ENCODE measurements at regions not wholly inside any gene's neighbourhood (a gene's known extent, or its start where the extent isn't known, plus 50 kb on each side); places are given as distances from the start of the nearest gene placed in this dataset.

DNA sequence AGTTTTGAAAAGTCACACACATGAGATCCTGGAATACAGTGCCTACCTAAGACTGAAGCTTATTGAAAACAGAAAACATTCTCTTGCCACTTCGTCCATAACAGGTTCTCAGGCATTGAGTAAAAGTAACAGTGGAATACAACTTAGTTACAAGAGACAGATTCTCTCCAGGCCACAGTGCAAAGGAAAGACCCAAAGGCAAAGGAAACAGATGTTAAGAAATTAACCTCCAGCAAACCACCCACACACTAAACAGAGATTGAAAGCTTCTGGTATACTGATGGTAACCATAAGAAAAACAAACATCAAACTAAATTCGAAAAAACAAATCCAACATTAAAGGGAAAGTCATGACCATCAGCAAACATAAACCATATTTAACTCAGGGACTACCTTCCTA lies 914.7 kb downstream of the SLITRK5 start:
- H3K4me3 ChIP-seq, result no peak overlapping the region
- no peak overlapping the region for H3K27ac ChIP-seq
- WGBS (ENCODE audit: insufficient coverage, low coverage, low lambda C conversion rate, missing lambda C conversion rate), result 10% methylated on average over 2 of the region's 2 CpGs
- TF ChIP-seq, protein P1, sequence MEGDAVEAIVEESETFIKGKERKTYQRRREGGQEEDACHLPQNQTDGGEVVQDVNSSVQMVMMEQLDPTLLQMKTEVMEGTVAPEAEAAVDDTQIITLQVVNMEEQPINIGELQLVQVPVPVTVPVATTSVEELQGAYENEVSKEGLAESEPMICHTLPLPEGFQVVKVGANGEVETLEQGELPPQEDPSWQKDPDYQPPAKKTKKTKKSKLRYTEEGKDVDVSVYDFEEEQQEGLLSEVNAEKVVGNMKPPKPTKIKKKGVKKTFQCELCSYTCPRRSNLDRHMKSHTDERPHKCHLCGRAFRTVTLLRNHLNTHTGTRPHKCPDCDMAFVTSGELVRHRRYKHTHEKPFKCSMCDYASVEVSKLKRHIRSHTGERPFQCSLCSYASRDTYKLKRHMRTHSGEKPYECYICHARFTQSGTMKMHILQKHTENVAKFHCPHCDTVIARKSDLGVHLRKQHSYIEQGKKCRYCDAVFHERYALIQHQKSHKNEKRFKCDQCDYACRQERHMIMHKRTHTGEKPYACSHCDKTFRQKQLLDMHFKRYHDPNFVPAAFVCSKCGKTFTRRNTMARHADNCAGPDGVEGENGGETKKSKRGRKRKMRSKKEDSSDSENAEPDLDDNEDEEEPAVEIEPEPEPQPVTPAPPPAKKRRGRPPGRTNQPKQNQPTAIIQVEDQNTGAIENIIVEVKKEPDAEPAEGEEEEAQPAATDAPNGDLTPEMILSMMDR (IDR thresholded peaks at IDR 0.05), result no peak
- no peak for TF ChIP-seq POLR2A (IDR thresholded peaks at IDR 0.05)
- no peaks in the 10 kb centered on the region for H3K27me3 ChIP-seq
- ATAC-seq (no peak), DNase-seq (no peak)
- no peaks in the 10 kb centered on the region for H3K9me3 ChIP-seq
- no peaks in the 10 kb centered on the region for H3K4me1 ChIP-seq
- H3K36me3 ChIP-seq, result no peaks in the 10 kb centered on the region
- intact Hi-C loops (cut with DNase I), result no loop called here

GRCh38 chr13:88586263-88586662 lies 915.1 kb downstream of the SLITRK5 start:
- H3K4me1 ChIP-seq, result no peaks in the 10 kb centered on the region
- H3K27ac ChIP-seq, result no peak overlapping the region
- no peak for ATAC-seq
- no peaks in the 10 kb centered on the region for H3K9me3 ChIP-seq
- no peaks in the 10 kb centered on the region for H3K27me3 ChIP-seq
- H3K36me3 ChIP-seq, result no peaks in the 10 kb centered on the region
- DNase-seq, result no peak
- H3K4me3 ChIP-seq, result no peak overlapping the region
- TF ChIP-seq, protein P1 (IDR thresholded peaks at IDR 0.05), result no peak
- no peak for TF ChIP-seq POLR2A (IDR thresholded peaks at IDR 0.05)
- intact Hi-C loops (cut with DNase I), result no loop called here

DNA sequence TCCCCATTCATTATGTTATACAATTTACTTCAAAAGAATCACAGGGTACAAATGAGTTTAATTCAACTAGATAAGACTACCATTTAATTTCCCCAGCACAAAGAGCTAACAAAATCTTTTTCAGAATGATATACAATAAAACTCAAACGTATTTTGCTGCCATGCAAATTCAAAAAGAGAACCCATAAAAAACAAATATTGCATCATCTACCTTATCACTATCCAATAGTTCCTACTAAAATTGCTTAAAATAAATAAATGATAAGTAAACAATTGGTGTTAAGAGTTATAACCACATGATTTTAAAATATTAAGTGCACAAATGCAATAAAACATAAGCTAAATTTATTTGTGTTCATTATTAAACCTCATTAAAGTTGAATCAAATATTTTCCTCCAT lies 919.4 kb downstream of the SLITRK5 start:
- TF ChIP-seq, protein P1 (IDR thresholded peaks at IDR 0.05), result no peak
- no peak for TF ChIP-seq POLR2A (IDR thresholded peaks at IDR 0.05)
- WGBS (ENCODE audit: insufficient coverage, low coverage, low lambda C conversion rate, missing lambda C conversion rate), result 20% methylated on average over 1 of the region's 1 CpG
- no peak for DNase-seq

GRCh38 chr13:88592105-88592504 lies 920.9 kb downstream of the SLITRK5 start:
- H3K27ac ChIP-seq, result no peak overlapping the region
- H3K27me3 ChIP-seq, result no peaks in the 10 kb centered on the region
- no peaks in the 10 kb centered on the region for H3K9me3 ChIP-seq
- DNase-seq, result no peak
- H3K36me3 ChIP-seq, result no peaks in the 10 kb centered on the region
- TF ChIP-seq, protein P1 (IDR thresholded peaks at IDR 0.05), result no peak
- no peak for TF ChIP-seq POLR2A (IDR thresholded peaks at IDR 0.05)
- no peak overlapping the region for H3K4me3 ChIP-seq
- WGBS (ENCODE audit: insufficient coverage, low coverage, low lambda C conversion rate, missing lambda C conversion rate), result 80% methylated on average over 1 of the region's 1 CpG
- H3K4me1 ChIP-seq, result no peaks in the 10 kb centered on the region
- intact Hi-C loops (cut with DNase I), result no loop called here
- ATAC-seq, result no peak

More for the DNA sequence above, 919.4 kb downstream of the SLITRK5 start:
- H3K9me3 ChIP-seq, result no peaks in the 10 kb centered on the region
- no peaks in the 10 kb centered on the region for H3K36me3 ChIP-seq
- no peaks in the 10 kb centered on the region for H3K27me3 ChIP-seq
- no peak overlapping the region for H3K4me3 ChIP-seq
- intact Hi-C loops (cut with DNase I), result no loop called here
- H3K4me1 ChIP-seq, result no peaks in the 10 kb centered on the region
- no peak for ATAC-seq
- no peak overlapping the region for H3K27ac ChIP-seq

DNA sequence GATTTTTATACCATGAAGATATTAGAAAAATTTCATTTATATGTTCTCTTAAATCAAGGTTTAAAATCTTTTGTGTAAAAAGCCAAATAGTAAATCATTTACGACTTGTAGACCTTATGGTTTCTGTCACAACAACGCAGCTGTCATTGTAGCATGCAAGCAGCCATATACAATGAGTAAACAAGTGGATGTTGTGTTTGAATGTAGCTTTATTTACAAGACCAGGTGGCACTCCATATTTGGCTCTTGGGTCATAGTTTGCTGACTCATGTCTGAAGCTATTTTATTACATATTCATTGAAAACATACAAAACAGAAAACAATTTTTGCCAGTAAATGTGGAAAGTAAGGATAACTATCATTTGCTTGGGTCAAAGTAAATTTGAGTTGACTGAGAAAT lies 930.8 kb downstream of the SLITRK5 start:
- H3K27me3 ChIP-seq, result no peaks in the 10 kb centered on the region
- H3K4me1 ChIP-seq, result no peaks in the 10 kb centered on the region
- no peaks in the 10 kb centered on the region for H3K9me3 ChIP-seq
- no peak overlapping the region for H3K4me3 ChIP-seq
- no peak for ATAC-seq
- TF ChIP-seq, protein P1 (IDR thresholded peaks at IDR 0.05), result no peak
- no peak for TF ChIP-seq POLR2A (IDR thresholded peaks at IDR 0.05)
- no peaks in the 10 kb centered on the region for H3K36me3 ChIP-seq
- WGBS (ENCODE audit: insufficient coverage, low coverage, low lambda C conversion rate, missing lambda C conversion rate), result 36% methylated on average over 2 of the region's 2 CpGs
- H3K27ac ChIP-seq, result no peak overlapping the region
- DNase-seq, result no peak
- intact Hi-C loops (cut with DNase I), result no loop called here
